NCI-H524 (cell line): ENCODE measurements at regions not wholly inside any gene's neighbourhood (a gene's known extent, or its start where the extent isn't known, plus 50 kb on each side); places are given as distances from the start of the nearest gene placed in this dataset.
"Not testable (repeated sequence)": the region's sequence is repeated elsewhere in the genome, so short reads cannot be mapped to it uniquely, and the experiment has no call there.

Experiments used
- DNase-seq, 2 experiments: peaks; one replicate each; lab custom pipeline; 2025; lab: John Stamatoyannopoulos, UW

DNA sequence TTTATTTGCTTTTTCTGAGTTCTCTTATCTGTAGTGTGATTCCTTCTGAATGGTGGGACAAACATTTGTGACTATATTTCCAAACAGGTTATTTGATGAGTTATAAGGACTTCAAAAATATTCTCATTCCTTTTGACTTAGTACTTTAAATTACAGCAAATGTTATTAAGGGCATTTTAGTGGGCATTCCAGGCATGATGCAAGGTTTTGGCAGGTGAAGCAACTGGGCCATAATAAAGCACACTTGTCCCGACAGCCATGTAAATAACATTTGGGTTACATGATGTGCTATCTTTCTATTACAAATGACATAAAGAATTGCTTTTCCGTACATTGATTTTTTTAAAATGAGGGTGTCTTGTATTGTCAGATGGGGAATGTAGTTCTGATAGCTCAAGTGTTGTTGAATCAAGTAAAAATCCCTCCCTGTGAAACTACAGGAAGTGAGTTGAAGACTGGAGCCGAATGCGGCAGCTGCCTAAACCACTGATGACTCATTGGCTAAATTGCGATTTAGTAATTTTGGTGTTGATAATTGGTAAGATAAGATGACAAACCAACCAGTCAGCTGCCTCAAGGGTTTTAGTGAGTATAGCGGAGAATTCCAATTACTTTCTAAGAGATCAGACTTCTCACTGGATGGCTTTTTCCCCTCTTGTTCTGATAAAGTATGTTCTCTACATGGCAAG is 231.3 kb upstream of the NPY start:
- DNase-seq = no peak

DNA sequence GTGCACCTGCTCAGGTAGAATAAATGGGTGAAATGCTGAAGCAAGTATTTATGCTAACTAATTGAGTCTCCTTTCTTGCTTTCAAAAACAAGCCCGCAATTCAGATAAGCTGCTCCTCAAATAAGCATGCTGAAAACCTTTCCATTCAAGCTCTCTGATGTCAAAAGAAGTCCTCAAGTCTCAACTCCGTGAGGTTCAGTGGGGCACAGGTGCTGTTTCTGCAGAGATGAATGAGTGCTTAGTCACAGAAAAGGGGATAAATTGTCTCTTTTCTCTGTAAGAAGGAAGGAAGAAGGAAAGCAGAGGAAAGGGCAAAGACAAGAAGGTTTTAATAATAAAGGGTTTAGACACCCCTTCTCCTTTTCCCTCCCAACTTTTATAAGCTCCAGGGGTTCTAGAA is 229.8 kb upstream of the NPY start:
- DNase-seq = no peak

DNA sequence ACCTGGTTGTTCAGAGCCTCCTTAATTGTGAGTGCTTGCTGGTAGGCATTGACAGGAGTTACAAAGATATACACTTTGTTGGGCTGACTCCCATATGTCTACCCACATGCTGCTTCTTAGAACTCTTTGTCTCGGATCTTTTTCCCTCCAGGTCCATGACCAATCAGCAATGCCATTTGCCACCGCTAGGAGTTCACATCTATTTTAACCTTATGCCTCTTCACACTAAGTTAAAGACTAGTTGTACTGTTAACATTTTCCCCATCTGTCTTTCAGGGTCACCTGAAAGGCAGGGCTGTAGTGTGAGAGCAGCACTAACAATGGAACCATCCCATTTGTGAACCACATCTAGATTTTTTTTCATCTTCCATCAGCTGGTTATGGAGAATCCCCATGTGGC is 226.7 kb upstream of the NPY start:
- DNase-seq = no peak

DNA sequence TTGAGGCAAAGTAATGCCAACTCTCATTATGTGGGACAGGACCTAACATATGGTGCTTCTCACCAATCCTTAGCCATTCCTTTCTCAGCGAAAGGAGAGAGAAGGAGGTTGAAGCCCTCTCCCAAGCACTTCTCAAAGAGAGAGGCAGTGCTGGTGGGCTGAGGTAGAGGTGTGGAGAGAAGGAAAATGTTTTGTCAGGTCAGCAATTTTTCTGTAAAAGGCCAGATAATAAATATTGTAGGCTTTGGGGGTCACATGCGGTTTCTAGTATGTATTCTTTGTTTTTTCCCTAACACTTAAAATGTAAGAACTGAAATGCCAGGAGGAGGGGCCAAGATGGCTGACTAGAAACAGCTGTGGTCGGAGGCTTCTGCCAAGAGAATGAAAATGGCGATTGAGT is 225.0 kb upstream of the NPY start:
- DNase-seq = no peak

DNA sequence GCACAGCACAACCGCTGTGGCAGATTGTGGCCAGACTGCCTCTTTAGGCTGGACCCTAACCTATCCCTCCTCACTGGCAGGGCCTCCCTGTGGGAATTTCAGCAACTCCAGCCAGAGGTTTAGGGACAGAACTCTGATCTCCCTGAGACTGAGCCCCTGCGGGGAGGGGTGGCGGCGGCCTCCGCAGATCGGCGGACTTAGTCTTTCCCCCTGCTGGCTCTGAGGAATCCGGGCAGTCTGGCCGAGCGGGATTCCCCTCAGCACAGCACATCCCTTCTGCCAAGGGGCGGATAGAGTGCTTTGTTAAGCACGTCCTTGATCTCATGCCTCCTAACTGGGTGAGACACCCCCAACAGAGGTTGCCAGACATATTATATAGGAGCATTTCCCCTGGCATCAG is 224.2 kb upstream of the NPY start:
- DNase-seq = no peak

DNA sequence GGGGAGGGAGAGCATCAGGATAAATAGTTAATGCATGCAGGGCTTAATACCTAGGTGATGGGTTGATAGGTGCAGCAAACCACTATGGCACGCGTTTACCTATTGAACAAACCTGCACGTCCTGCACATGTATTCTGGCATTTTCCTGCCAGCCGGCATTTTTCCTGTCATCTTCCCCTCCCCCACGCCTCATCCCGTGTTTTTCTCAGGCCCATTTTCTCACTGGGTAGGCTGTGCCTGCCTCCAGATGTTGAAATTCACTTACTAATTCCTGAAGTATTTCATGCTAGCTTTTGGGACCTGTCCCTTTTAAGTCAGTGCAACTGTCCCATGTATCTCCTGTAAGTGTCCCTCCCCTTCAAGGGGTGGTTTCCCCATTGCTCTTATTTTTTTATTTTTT is 220.3 kb upstream of the NPY start:
- no peak for DNase-seq

DNA sequence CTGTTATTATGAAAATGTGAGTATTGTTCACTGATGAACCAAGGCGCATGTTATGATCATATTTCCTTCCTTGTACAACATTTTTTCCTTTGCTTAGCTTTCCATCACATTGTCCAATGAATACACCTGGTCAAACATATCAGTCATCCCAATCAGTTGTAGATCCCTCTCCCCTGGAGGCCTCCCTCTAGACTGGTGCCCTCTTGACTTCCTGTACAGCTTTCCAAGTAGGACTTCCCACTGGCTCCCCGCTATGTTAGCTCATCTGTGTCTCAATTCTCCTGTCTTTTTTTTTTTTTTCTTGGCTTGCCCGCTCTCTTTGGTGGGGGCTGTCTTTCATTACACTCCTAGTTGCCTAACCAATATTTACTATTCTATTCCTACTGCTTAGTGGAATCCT is 214.2 kb upstream of the NPY start:
- no peak for DNase-seq

DNA sequence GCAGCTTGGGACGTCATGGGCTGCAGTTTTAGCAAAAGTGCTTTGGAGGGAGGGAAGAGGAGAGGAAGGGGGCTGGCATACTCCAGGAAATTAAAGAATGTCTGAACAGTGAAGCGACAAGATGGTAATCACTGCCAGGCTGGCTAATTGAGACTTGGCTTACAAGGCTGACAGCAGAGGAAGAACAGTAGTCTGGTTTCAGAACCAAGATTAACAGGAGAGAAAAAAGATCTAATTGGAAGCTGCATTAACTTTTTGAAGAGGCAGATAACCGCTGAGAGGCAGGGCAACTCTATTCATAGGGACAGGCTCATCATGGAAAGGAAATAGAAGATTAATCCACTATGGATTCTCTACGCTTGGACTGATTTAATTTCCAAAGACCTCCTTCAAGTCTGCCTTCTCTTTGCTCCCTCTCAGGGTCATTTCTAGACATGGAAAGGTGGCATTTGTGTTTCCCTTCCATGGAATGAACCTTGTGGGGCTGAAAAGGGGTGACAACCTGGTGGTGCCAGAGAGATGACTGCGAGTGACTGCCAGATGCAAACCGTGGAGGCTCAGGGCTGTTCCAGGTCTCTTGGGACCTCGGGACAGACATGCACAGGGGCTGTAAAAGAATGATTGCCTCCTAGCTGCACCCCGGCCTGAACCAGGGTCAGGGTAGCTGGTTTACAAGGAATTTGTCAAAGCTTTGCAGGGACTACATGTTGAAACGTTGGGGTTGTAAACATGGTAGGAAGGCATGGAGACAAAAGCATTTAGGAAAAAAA is 210.2 kb upstream of the NPY start:
- DNase-seq = no peak

DNA sequence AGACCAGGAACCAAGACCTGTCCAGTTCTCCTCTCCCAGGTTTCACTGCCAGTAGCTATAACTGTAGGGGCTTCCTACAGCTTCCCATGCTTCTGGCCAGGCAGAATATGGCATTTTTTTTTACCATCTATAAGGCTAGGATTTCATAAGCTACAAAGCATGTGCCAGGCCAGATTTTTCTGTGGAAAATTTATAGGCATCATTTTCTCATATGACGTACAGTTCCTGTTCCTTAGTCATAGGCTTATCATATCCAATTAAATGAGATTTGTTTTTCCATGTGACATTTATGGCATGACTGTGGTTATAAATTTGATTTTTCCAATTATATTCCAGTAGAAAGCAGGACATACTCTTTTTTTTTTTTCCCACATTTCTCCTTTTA is 208.6 kb upstream of the NPY start:
- DNase-seq = no peak

DNA sequence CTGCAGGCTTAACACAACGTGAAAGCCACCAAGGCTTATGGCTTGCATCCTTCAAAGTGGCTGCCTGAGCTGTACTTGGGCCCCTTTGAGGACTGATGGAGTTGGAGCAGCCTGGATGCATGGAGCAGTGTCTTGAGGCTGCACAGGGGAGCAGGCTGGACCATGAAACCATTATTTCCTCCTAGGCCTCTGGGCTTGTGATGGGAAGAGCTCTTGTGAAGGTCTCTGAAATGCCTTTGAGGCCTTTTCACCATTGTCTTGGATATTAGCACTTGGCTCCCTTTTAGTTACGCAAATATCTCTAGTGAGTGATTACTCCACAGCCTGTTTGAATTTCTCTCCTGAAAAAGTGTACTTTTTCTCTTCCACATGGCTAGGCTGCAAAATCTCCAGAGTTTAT is 201.2 kb upstream of the NPY start:
- no peak for DNase-seq

DNA sequence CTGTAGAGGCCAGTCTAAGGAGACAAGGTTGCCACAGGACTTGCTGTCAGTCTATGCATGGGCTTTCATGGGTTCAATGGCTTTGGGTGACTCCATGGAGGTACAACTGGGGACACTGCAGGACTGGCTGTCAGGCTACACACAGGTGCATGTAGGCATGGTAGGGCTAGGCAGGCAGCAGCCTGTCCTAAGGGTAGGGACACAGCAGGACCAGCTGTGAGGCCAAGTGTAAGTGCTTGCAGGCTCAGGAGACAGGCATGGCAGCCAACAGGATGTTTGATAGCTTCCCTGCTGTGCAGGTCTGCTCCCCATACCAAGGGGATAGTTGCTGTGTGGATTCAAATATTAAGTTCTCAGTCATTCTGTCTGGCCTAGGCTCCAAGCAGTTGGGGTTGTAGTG is 181.0 kb upstream of the NPY start:
- DNase-seq = no peak

DNA sequence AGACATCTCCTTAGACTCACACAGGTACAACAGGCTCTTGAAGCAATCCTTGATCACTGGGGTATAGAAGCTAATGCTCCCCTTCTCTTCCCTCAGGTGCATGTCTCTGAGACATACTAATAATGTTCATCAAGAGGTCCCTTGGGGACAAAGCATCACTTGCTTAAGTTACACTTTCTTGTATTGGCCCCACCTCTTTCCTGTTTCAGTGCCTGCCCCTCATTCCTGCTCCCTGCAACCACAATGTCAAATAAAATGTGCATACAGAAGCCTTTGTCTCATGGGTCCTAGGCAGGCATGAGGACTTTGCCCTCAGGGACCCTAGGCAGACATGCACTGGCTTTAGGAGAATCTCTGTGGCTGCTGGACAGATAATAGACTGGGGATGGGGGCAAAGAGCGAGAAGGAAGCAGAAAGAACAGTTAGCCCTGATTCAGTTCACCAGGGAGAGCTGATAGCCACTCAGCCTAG is 175.0 kb upstream of the NPY start:
- no peak for DNase-seq

DNA sequence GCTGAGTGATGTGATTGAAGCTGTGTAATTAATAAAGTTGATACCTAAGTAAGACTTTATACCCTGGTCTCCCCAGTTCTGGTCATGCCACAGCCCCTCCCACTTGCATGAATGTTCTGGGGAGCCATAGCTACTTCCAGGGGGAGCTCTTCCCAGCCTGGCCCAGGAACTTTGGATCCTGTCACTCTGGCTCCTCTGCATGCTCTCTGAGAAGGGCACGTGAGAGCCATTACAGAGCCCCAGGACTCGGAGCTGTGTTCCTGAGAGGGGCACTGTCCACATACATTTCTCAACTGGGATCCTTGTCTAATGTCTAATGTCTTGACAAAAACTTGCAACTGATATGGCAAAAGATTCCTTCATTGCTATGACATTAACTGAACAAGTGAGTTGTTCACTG is 173.9 kb upstream of the NPY start:
- DNase-seq = no peak

DNA sequence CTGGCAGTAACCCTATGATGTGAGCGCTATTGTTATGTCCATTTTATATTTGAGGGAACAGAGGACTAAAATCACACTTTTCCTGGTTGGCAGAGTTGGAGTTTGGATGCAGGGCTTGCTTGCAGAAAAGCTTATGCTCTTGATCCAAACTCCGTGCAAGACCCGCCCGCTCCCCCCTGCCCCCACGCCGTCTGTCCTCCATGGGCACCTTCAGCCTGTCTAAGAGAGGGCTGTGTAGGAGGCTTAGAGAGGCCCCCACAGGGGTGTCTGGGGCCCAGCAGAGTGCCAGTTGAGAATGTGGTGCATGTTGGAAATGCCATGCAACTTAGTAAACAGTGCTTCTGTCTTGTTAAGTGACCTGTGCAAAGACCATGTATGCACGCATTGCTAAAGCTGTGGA is 170.5 kb upstream of the NPY start:
- no peak for DNase-seq

DNA sequence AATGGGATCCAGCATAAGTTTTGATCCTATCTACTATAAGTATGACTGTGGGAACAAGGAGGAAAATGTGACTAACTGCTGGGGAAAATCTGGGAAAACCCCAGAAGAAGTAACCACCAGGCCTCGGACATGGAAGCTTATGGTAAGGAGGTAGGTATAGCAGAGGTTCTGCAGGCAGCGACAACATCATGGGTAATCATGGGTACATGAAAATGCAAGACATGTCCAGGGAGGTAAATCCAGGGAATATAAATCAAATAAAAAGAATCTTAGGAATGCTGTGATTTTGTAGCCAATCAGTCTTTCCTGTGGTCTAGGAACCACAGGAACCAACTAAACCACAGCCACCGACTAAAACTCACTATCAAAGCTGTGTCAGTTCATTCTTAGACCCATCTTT is 168.3 kb upstream of the NPY start:
- no peak for DNase-seq

DNA sequence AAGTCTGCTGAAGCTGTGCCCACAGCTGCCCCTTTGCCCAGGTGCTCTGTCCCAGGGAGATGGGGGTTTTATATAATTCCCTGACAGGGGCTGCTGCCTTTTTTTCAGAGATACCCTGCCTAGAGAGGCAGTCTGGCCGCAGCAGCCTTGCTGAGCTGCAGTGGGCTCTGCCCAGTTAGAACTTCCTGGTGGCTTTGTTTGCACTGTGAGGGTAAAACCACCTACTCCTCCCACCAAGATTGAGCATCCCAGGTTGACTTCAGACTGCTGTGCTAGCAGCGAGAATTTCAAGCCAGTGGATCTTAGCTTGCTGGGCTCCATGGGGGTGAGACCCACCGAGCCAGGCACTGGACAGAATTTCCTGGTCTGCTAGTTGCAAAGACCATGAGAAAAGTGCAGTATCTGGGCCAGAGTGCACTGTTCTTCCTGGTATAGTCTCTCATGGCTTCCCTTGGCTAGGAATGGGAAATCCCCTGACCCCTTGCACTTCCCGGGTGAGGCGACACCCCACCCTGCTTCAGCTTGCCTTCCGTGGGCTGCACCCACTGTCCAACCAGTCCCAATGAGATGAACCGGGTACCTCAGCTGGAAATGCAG is 166.0 kb upstream of the NPY start:
- DNase-seq = not testable (repeated sequence)

DNA sequence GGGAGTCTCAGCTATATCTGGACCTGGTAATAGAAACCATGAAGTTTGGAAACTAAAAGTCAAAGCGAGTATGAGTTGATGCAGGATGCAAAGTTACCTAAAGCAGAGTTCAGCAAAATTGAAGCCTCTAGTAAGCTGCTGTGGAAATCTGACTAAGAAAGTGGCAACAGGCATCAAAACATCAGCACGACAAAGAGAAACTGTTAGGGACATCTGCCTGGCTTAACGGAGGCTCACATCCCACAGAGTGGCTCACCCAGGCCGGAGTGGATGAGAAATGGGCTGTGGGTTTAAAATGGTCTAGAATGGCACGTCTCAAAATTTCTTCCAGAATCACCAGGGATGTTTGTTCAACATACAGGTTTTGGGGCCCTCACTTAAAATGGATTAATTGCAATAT is 164.1 kb upstream of the NPY start:
- no peak for DNase-seq

DNA sequence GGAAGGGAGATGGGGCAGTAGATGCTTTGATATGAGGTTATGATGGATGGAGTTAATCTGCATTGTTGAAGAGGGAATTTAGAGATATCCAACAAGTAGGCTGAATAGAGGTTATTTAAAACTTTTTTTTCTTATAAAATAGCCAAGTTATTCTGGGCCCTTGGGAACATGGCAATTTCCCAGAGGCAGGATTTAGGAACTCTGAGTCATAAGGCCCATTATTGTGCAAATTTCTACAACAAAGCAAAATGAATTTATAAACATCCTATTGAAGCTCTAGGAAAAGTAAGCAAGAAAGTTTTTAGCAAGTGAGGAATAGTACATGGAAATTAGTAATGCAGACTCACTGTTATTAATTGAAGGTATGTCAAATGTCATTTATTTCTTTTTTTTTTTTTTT is 160.9 kb upstream of the NPY start:
- no peak for DNase-seq

DNA sequence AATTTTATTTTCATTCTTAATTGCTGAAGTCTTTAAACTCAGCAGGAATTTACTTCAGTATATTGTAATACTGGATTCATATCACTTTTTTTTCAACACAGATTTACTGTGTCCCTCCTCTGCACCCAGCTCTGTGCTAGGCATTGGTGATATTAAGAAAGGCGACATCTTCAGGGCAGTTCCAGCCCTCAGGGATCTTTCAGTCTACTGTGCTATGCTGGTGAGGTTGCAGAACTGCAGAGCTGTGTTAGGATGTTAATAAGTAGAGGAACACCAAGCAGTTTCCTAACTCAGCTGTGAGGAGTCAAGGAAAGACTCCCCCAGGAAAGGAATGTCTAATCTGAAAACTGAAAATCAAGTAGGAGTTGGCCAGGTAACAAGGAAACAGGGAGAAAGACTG is 158.2 kb upstream of the NPY start:
- no peak for DNase-seq

DNA sequence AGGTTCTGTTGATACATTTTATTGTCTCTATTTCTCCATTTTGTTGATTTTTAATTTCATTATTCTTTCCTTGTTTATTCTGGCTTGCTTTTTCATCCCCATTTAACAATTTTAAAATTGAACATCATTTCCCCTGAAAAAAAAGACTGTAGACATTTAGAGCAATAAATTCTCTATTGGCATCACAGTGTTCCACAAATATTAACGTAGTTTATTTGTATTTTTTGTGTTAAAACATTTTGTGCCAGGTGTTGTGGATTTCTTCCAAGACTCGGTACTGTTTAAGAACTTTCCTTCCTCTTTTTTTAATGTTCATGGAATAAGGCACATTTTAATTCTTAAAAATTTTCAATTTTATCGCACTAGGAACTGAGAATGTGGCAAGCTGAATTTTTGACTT is 156.1 kb upstream of the NPY start:
- no peak for DNase-seq

DNA sequence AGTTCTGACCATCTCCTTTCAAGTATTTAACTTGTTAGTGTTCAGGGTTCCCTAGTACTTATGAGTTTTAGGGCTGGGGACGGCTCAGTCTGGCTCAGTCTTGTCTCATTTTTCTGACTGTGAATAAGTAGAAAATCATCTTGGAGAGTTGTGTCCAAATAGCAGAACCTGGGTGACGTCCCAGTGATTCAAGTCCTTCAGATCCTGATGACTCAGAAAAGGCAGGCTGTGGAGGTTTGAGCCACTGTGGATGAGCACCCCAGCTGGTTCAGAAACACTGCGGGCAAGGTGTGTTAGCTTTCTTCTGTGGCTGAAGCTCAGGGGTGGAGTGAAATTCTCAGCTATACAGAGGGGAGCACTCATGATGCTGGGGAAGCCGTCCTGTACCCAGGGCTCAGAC is 154.4 kb upstream of the NPY start:
- DNase-seq = no peak

DNA sequence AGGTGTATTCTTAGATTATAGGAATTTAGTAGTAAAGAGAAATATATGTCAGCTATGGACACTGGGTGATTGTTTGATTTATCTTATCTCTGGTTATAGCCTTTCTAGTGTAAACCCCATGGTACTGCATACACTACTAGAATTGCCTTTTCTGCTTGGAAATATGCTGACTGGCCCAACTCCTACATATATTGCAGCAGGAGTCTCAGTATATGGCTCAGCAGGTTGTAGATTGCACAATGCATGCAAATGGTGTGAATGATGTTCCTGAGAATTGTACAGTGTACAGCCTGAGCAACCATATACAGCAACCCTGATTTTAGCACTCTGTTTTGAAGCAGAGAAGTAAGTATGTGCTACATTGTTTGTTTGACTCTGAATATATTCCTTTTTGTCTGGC is 153.4 kb upstream of the NPY start:
- DNase-seq = no peak

DNA sequence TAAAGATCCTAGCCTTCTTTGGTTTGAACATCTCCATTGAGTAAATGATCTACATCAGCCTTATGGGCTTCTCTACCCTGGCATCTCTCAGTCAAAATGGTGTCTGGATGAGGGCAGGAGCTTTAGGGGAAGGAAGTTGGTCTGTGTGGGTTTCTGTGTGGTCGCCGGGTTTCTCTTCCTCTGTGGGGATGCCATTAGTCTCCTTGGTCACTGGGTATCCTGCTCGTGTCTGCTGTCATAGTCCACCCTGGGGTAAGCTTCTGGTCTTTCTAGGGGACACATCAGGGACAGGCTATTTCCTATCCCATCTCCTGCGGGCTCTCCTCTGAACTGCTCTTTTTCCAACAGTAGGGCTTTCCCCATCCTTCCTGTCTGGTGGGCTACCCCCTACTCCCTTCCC is 150.3 kb upstream of the NPY start:
- no peak for DNase-seq

DNA sequence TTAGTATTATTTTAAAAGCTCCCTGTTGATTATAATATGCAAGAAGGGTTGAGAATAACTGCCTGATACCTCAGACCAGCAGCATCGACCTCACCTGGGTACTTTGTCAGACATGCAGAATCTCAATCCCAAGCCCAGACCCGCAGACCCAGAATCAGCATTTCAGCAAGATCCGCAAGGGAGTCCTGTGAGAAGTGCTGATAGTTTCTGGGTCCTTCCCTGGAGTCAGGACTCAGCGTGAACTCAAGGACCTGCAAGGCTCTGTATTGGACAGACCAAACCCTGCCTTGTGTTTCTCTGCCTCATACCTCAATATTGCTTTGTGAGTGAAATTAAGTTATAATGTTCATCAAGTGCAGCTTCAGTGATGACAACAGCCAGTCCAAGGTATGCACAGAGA is 149.5 kb upstream of the NPY start:
- DNase-seq = no peak
